GM19455 (cell line): ENCODE measurements at regions not wholly inside any gene's neighbourhood (a gene's known extent, or its start where the extent isn't known, plus 50 kb on each side); places are given as distances from the start of the nearest gene placed in this dataset.

Experiments used
- ATAC-seq: cut with Tn5 transposase; IDR thresholded peaks from one replicate; pipeline ENCODE4 v1.9.1; 2021; ENCODE audit not compliant: unreplicated experiment

DNA sequence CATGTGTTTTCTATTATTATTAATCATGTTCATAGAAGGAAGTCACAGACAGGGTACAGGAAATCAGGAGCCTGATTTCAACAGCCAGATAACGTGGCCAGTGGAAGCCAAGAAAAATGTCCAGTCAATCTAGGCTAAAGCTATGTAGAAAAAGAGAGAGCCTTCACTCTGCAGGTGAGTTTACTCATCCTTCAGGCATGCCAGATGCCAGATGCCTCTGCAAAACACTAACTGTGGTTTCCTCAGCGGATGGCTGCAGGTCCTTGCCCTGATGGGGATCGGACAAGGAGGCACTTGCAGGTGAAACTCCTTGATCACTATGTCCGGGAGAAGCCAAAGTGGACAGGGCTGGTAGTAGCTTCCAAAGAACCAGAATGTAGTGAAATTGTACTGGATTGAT is 962.3 kb upstream of the RAG2 start:
- no peak for ATAC-seq

DNA sequence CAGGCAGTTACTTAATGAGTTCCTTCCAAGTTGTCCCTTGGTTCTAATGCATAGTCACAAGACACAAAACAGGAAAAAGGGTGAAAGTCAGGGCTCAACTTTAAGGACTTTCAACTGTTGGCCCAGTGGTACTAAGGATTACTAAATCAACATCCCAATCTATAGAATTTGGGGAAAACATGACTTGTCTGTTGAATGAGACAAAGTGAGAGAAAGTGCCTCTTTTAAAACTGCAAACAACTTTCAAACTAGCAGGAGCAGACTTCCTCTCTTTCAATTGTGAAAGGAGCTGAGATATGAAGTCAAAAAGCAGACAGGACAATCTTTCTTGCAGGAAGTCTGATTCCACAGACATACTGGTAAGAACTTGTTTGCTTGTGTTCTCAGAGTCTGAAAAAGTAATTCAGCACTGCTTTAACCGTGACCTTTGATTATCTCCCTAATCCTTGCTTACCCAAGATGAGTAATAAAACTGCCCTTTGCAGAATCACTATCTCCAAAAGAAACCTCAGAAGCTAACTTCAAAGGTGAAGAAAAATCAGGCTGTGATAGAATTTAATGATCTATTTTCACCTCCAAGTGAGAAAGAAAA is 960.7 kb upstream of the RAG2 start:
- ATAC-seq: no peak

- no peak for ATAC-seq
These were observed 960.0 kb upstream of the RAG2 start for GRCh38 chr11:37557990-37558389.

GRCh38 chr11:37552284-37552683 is 954.2 kb upstream of the RAG2 start:
- ATAC-seq: no peak

- no peak for ATAC-seq
These were observed 946.5 kb upstream of the RAG2 start for GRCh38 chr11:37544491-37544890.

GRCh38 chr11:37533830-37534229 is 935.8 kb upstream of the RAG2 start:
- ATAC-seq: no peak

- no peak for ATAC-seq
These were observed 935.1 kb upstream of the RAG2 start for GRCh38 chr11:37533087-37533486.

DNA sequence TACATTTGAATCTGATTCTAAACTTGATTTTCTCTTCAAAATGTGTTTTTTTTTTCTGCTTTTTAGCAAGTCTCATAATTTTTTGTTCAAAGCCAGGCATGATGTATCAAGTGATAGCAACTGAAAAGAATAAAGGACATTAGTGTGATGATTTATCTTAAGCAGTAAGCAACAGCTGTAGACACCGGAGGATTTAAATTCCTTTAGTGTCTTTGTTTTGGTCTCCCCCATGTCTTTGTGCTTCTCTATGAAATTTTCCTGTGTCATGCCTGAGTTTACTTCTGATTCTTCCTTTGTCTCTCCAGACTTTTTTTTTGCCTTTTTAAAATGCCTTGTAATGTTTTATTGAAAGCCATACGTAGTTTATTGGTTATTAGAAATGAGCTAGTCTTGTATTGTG is 934.2 kb upstream of the RAG2 start:
- ATAC-seq: no peak

DNA sequence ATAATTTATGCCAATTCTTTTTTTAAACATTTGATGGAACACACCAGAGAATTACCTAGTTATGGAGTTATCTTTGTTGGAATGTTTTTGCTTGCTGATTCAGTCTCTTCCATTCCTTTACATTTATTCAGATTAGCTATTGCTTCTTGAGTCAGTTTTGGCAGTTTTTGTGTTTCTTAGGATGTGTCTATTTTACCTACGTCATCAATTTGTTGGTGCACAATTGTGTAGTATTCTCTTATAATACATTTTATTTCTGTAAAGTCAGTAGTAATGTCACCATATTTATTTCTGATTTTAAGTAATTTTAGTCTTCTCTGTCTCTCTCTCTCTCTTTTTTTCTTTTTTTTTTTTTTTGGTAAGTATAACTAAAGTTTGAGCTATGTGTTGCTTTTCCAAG is 929.5 kb upstream of the RAG2 start:
- ATAC-seq: no peak

- ATAC-seq: no peak
These were observed 927.3 kb upstream of the RAG2 start for GRCh38 chr11:37525336-37525735.

DNA sequence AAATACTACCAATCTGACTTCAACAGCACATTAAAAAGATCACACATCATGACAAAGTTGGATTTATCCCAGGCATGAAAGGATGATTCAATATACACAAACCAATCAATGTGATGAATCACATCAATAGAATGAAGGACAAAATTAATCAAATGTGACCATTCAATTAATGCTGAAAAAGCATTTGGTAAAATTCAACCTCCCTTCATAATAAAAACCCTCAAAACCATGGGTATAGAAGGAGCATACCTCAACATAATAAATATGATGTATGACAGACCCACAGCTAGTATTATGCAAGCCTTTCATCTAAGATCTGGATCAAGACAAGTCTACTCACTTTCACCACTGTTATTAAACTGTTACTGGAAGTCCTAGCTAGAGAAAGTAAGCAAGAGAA is 921.7 kb upstream of the RAG2 start:
- ATAC-seq: no peak

DNA sequence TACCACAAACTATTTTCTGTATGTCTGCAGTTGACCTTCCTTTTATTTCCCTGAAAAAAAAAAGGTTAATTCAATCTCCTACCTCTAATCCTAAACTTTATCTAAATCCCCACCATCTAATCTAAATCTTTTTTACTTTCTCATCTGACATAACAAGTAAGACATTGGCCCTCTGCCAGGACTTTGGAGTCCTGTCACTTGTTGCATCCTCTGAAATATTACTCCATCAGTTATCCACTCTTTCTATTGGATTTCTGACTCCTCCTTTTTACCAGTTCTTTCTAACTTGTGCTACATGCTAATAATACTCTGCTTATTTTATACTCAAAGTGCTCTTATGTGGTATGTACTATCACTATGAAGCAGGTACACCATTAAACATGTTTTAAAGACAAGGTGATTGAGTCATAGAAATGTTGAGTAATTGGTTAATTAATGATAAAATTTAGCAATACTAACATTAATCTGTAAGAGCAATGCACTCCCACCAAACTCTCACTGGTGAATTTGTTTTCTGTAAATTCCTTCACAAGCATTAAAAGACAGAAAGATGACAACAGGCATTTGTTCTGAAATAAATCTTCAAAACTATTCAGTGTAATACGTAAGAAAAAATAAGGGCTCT is 914.2 kb upstream of the RAG2 start:
- ATAC-seq: no peak

- ATAC-seq: no peak
These were observed 913.4 kb upstream of the RAG2 start for GRCh38 chr11:37511425-37511933.

DNA sequence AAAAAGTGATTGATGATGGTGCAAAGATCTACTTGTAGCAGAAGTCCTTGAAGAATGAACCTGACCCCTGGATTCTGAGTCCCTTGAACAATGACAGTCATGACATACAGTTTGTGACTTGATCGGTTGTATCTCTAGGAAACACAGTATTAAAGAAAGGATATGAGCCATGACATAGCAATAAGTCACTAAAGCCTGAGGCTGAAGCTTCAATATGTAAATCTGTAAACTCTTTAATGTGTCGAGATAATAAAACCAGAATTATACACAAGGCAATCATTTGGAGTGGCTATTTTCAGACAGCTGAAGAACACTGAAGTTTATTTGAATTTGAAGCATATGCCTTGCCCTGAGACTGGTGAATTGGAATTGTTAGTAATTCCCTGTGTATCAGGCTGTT is 911.5 kb upstream of the RAG2 start:
- ATAC-seq: no peak

DNA sequence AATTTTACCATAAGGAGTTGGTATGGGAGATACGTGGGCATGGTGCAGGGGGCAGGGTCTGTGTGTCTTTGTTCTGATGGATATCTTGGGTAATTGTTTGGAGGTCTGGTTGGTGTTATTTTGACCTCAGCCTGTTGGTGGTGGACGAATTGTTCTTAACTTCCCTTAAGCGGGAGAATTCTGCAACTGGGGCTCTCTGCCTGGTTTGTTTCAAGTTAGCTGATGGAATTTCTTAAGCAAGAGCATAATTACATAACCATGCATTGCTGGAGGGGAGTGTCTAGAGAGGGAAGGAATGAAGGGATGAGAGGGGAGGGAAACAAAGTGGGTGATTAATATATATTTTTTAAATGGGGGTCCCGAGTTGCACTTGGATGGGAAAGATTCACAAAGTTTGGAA is 908.5 kb upstream of the RAG2 start:
- ATAC-seq: no peak

- ATAC-seq: no peak
These were observed 907.4 kb upstream of the RAG2 start for GRCh38 chr11:37505406-37505805.

- ATAC-seq: no peak
These were observed 906.9 kb upstream of the RAG2 start for GRCh38 chr11:37504921-37505320.

GRCh38 chr11:37504060-37504611 is 906.1 kb upstream of the RAG2 start:
- peak; percentile 86 for ATAC-seq

DNA sequence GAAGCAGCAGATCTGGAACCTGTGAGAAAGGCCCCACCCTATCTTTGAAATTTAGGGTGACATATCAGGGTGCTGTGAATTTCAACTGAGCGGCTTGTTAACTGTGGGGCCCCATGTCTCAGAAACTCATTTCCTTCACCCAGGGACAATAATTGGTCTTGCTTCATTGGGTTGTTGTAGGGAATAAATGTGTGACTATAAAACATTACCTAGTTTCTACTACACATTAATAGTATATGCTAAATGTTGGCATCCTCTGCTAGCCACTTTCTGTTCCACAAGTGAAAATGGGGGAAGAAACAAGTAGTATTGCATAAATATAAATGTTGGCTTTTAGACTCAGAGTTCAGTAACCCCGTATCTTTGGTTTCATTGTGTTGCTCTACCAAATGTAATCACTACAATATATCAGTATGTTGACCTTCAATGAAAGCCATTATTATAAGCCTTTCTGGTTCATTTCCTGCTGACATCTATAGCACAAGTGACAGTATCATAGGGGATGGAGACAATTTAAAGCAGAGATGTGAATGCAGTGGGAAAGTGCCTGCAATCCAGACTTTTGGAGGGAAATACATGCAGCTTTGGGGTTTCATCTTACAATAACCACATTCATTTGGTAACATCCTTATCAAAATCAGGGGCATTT is 905.5 kb upstream of the RAG2 start:
- peak; percentile 44 for ATAC-seq

DNA sequence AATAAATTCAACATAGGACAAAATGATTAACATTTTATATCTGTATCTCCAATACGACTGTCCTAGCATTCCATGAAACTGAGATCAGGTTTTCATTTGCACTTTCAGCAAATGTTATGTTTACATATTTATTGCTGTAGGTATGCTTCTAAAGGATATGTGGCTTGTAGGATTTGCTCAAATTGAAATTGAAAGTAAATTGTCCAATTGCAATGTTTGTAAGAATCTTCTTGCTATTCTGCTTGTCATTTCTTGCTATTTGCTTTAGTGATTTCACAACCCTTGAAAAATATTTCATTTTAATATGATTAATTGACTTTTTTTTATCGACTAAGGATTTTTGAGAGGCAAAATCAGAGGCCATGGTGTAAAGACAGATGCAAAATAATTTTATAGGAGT is 904.2 kb upstream of the RAG2 start:
- no peak for ATAC-seq

DNA sequence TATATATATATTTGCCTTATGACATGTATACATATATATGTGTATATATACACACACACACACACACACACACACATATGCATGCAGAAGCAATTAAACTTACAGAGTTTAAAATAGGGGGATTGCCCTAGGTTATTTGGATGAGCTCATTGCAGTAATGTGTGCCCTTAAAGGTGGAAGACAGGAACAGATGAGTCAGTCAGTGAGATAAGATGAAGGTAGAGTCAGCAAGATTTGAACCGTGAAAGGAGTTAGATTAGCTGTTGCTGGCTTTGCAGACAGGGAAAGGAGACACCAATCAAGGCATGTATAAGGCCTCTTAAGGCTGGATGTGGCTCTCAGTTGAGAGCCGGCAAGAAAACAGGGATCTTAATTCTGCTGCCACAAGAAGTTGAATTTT is 902.4 kb upstream of the RAG2 start:
- no peak for ATAC-seq

DNA sequence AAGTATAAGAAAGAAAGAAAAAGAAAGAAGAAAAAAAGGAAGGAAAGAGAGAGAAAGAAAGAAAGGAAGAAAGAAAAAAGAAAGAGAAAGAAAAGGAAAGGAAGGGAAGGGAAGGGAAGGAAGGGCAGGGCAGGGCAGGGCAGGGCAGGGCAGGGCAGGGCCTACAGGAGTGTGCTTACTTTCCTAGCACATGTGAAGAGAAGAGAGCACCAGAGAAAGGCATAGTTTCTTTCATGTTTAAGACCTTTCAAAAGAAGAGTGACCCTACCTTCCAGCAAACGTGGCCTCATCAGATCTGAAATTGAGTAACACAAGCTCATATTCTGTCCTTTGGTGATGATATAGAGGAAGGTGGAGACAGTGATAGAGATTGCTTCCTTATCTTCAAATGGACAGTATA is 899.3 kb upstream of the RAG2 start:
- no peak for ATAC-seq
